Non-pigmented ciliary epithelial cell (primary cell): ENCODE measurements at regions not wholly inside any gene's neighbourhood (a gene's known extent, or its start where the extent isn't known, plus 50 kb on each side); places are given as distances from the start of the nearest gene placed in this dataset.

Experiments
- DNase-seq: peaks from one replicate; pipeline ENCODE4 v3.0.0-alpha.2; 2010; ENCODE audit warnings: low read depth

- no peak for DNase-seq
Measured at GRCh38 chr17:72258711-72259110, 137.9 kb downstream of the SOX9 start.

DNA sequence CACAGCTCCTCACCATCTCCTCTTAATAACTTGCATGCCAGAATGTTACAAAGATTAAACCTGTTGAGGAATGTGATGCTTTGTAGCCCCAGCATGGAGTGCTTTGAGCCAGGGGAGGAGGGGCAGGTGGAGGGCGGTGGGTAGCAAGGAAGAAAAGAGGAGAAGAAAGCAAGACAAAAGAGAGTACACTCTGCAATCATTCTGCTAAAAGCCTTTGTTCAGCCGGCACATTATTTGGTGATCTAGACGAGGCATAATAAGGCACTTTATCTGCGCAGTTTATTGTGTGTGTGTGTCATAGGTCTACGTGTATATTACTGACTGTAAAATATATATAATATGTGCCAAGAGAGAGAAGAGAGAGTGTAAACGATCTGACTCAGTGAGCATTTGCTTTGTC, 139.1 kb downstream of the SOX9 start:
- no peak for DNase-seq

DNA sequence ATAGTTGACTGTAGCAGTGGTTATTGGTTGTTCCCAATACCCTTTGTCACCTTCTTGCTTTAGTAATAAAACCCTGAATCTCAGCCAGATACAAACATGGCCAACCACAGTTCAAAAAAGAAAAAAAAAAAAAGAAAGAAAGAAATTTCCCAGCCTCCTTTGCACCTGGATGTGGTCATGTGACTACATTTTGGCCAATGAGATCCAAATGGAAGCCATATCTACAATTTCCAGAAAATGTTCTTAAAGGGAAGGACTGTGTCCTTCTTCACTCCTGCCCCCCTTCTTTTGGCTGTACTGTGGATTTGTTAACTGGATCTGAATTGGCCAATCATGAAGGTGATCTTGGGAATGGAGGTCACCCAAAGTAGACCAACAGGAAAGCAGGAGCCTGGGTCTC, 141.9 kb downstream of the SOX9 start:
- no peak for DNase-seq

DNA sequence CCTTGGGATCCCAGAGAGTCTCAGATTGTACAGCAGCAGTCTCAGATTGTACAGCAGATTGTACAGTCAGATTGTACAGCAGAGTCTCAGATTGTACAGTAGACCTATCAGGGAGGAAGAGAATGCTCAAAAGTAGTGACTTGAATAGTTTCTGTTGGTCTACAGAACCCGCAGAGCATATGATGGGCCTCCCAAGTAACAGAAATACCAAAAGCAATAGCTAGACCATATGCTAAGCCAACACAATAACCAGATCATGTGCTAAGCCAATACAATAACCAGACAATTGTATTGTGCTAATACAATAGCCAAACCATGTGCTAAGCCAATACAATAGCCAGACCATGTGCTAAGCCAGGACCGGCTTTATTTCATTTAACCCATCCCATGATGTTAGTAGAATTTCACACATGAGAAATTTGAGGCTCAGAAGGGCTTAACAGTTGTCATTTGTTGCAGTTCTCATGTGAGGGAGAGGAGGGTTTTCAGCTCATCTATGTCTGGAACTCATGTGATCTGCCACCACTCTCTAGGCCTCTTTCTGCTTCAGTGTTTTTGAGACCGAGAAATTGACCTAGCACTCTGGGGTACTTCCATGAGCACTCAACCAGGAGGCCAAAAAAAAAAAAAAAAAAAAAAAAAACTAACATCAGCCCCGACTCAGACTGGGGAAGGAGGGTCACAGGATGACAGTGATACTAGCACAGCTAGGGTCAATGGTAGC, 144.0 kb downstream of the SOX9 start:
- no peak for DNase-seq

DNA sequence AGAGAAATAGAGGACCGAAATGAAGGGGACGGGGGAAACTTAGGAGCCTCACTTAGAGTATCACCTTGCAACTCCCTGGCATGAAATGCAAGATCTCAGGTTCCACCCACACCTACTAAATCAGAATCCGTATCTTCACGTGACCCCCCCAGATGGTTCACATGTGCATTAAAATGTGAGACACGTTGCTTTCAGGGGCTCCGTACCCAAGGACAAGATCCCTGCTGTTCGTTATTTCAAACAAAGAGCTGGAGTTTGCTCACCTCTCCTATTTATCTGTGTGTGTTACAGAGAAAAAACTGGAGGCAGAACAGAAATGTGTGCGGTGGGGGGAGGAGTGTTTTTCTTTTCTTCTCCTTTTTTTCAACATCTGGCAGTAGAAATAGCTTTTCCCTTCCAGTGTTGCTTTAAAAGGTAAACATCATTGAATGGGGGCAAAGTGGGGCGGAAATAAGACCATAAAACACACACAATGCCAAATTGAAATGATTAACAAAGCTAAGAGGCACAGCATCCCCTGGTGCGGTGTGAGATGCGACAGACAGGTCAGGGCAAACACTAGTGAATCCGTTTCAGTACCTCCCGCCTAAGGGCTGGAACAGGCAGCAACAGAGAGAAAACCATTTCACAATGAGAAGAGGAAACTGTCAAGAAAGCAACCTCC, 145.4 kb downstream of the SOX9 start:
- DNase-seq: no peak

DNA sequence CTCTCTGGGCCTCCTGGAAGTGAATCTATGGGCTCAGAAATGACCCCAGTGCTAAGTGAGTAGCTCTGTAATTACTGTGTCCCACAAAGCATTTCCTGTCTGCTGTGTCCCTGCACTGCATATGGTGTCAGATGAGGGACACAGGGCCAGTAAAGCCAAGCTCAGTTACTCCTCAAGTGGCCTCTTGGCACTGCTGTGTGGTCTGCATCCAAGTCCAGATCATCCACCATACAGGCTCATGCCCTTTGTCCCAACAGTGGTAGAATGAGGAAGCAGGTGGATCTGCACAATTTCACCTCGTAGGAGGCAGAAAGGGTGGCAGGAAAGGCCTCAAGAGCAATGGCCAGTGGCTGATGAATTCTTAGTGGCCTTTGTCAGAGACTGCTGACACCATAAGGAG, 146.8 kb downstream of the SOX9 start:
- no peak for DNase-seq

DNA sequence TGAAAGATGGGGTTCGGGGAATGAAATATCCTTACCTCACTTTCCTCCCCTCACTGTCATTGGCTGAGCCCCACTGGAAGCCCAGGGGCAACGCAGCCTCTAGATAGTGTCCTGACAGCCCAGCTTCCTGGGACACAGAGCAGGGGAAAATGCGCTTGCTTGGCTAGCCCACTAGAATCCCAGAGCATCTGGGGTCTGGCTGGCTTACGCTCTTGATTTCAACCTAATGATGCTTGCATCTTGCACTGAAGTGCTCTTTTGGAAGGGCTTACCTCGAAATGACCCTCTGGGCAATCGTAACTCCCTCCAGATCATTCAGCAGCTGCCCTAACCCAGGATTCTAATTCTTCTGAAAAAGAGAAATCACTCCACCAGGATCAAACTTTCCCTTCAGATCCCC, 147.6 kb downstream of the SOX9 start:
- DNase-seq: no peak

DNA sequence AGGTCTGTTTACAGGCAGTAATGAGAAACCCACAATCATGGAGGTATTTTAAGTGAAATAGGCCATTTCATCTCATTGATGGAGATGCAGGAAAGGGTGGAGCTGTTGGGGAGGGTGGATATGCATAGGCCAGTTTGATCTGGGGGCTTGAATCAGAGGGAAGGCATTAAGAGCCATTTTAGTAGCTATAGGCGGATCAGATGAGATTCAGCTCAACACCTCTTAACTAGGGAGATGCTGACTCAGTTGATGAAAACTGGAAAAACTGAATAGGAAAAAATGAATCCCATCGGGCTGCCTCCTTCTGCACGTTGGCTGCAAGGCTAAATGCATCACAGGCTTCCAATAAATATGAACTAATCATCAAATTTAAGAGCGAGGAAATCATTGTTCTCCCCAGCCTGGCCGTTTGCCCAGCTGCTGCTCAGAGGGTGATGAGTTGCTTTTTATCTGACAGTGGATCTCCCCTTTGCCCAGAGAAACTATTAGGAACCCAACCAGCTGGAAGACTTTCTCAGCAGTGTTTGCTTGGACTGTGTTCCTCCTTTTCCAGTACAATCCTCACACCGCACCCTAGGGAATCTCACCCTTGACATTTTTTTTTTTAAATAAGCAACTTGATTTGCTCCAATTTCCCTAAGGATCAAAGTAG, 149.6 kb downstream of the SOX9 start:
- DNase-seq: no peak

GRCh38 chr17:72271603-72272002, 150.8 kb downstream of the SOX9 start:
- no peak for DNase-seq

DNA sequence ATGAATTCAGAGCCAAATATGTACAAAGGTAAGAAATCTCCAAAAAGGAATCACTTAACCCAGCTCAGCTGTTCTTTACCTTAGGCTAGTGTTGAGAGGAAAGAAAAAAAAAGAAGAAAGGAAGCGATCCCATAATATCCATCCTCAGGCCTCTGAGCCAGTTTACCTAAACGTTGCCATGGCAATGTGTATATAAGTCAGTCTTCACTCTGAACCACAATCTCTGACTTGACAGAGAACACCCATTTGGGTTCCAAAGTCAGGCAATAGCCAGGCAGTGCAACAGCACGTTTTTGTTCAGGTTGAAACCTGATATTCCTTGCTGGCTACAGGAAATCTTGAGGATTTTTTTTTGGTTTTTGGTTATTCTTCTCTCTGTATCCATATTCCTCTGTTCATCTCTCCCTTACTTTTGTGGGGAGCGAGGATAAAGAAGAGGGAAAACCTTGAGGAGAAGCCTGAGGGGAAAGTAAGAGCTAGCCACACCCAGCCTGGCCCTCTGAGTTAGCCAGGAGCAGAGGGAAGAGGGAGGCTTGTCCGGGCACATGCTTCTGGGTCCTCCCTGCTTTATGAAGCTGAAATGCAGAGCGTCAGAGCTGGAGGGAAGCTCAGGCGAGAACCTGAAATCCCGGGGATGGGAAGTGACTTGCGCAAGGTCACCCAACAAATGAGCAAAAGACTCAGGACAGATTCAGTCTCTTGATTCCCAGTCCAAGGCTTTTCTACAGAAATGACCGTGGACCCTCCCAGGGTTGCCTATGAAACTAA, 152.7 kb downstream of the SOX9 start:
- no peak for DNase-seq

- no peak for DNase-seq
Measured at GRCh38 chr17:72274614-72275013, 153.8 kb downstream of the SOX9 start.

DNA sequence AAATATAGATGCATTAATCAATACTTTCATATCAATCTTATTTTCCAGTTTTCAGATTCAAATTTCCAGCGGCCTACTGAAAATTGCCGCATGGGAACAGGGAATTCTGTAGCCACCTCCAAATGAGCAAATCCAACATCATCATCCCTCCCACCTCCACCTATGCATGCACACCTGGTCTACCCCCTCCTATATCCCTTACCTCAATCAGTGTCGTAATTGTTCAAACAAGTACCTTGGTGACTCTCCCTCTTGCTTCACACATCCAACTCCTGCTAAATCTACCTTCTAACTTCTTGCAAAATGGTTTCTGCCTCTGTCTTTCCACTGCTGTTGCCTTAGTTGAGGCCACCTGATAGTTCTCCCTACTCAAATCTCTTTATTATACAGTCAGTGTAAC, 160.1 kb downstream of the SOX9 start:
- no peak for DNase-seq

GRCh38 chr17:72282439-72283029, 161.7 kb downstream of the SOX9 start:
- DNase-seq: no peak

- DNase-seq: no peak
Measured at GRCh38 chr17:72284806-72285205, 164.0 kb downstream of the SOX9 start.

DNA sequence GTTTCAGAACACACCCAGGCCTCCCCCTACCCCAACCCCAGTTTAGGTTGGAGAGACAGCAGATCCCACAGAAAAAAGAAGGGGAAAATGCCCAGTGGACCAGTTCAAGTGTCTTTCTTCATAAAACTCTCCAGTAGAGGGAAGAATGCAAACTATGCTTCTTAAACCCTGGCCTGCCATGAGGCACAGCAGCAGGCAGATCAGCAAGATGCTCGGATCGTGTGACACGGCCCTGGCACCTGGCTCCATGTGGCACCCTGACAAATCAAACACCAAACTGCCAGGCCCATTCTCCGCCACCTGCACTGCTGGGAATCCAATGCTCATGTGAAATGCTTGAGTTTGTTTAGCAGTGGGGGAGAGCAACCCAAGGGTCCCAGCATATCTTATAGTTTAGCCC, 166.8 kb downstream of the SOX9 start:
- no peak for DNase-seq

DNA sequence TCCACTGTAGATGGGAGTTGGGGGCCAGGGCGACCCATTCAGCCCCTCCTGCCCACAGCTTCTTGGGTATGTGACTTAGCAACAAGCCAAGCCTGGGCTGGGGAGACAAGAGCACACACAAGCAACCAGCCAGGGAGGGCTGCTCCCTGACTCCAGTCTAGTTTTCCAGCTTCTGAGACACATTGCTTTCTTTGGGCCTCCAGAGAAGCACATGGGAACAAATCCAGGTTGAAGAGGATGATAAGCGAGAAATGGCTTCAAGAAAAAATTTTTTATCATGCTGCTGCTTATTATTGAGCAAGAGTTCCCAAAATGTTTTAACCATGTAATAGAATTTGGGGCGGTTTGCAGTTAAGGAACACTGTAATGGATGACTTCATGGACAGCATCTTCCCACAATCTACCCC, 173.7 kb downstream of the SOX9 start:
- no peak for DNase-seq

DNA sequence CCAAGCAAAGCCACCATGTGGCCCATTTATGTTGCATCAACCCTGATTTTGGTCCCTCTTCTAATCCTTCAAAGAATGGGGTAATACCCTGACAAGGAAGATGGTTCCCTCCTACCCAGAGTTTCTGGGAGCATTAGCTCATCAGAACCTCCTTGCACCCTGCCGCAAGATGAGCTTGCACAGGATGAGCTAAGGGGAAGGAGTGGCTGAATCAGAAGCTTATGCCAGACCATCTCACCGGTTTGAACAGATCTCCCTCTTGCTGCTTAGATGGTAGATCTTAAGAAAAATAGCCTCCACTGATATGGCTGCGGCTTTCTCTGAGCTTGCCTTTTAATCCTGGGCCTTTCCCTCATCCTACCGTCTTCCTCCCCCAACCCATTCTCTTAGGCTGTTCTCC, 175.1 kb downstream of the SOX9 start:
- DNase-seq: no peak

GRCh38 chr17:72296456-72296855, 175.6 kb downstream of the SOX9 start:
- DNase-seq: no peak

DNA sequence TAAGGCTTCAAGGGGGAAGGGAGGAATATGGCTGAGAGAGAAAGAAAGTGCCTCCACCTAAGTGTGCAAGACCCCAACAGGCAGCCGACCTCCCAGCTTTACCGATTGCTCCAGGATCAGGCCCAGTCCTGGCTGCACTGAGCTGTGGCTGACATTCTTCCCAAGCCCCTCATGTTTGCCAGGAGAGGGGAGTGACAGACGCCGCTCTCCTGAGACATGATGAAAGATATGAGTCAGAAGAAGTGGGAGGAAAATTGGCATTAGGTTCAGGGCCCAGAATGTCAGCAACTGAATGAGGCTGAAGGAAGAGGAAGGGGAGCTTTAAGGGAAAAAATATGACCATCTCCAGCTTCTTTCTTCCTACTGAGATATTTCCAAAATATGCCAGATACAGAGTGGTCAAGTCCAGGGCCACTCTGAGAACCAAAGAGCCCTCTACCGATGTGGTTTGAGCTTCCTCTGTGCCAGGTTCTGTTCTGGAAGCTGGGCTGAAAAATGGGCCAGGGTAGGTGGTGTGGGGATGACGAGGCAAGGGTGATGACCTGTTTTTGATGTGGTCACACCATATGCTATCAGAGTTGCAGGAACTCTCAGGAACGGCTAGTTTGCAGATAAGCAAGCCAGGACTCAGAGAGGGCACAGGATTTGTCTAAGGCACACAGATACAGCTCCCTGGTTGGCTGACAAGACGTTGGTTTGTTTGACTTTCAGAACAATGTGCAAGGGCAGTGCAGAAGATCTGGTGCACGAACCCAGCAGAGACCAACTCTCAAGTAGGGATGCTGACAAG, 176.7 kb downstream of the SOX9 start:
- DNase-seq: no peak

GRCh38 chr17:72299100-72299499, 178.3 kb downstream of the SOX9 start:
- no peak for DNase-seq

DNA sequence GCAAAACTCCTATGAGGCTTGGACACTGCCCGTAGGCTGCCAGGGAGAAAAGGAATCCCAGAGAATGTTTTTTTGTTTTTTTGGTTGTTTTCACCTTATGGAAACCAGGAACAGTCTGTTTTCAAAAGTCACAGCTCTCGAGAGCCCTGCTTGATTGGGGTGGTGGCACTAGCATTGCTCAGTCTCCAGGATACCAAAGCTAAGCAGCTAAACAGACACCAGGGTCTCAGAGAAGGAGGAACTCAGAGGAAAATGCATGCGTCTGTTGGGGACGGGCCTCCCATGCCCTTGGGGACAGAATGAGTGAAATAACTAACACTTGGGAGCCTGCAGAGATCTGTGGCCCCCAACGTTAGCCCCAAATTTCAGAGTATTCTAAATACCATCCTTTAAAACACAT, 178.8 kb downstream of the SOX9 start:
- no peak for DNase-seq

GRCh38 chr17:72301887-72302286, 181.1 kb downstream of the SOX9 start:
- DNase-seq: no peak
